ENCODE measurements at regions not wholly inside any gene's neighbourhood (a gene's known extent, or its start where the extent isn't known, plus 50 kb on each side); places are given as distances from the start of the nearest gene placed in this dataset.

DNA sequence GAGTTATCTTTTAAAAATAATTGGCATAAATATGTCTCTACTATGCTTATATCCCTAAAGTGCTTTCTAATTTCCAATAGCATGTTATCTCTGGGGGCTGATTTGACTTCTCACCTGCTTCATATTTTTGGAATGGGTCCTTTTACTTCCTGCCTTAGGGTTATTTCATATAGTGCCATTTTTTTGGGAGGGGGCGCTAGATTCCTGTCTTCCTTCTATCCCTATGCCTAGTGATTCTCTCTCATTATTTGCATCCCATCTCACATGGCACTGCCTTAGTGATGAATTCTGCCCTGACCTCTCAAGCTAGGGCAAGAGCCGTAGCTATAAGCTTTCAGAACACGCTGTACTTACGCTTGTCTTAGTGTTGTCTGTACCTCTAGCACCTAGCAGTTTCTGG is 150.3 kb upstream of the SLITRK3 start:
- peak; percentile 11 for DNase-seq (ENCODE audit: low spot score)

DNA sequence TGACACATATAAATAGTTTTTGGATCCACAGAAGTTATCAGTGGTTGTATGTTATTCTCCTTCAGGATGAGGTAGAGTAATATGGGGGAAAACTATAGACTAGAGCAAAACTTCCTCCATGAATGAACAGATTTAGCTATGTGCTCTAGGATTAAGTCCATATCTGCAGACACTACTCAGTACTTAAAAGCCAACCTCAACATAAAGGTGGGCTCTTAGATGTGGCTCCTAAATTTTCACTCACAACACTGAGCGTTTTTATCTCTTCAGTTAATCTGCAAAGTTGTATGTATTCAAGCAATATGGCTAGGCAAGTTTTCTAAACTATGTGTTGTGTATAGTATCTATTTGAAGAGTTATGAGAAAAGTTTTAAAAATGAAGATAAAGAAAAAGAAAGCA is 147.0 kb upstream of the SLITRK3 start:
- DNase-seq (ENCODE audit: low spot score) = no peak

GRCh38 chr3:165339753-165340152 is 143.6 kb upstream of the SLITRK3 start:
- DNase-seq (ENCODE audit: low spot score) = peak; percentile 8

- DNase-seq (ENCODE audit: low spot score) = no peak
These were observed 140.6 kb upstream of the SLITRK3 start for GRCh38 chr3:165336786-165337185.

Measured in iPS-NIHi11 (cell line).